HCT116 (cell line): ENCODE measurements at regions not wholly inside any gene's neighbourhood (a gene's known extent, or its start where the extent isn't known, plus 50 kb on each side); places are given as distances from the start of the nearest gene placed in this dataset.

Source experiments
- ATAC-seq: fragments of 200-7000 bp; cut with Tn5 transposase; 2 replicates; pipeline ENCODE4 v1.9.1; 2020; ENCODE audit warnings: mild to moderate bottlenecking, moderate library complexity
- BruUV-seq: library from RNA; stranded (reverse); fragments of 400-500 nt; replicated peaks from 2 replicates; lab custom pipeline; 2021; lab: Mats Ljungman, UMichigan
- CTCF ChIA-PET: fragments of 300-600 bp; sonication (Branson Sonifier 250); formaldehyde crosslinking; loops from one replicate; lab custom pipeline; 2021; ENCODE audit warnings: antibody characterized with exemption; lab: Charles Lee
- POLR2A ChIA-PET: fragments of 300-600, 350-600 bp; sonication (Branson Sonifier 250); formaldehyde crosslinking; loops from one replicate; lab custom pipeline; 2021; ENCODE audit warnings: antibody characterized with exemption; lab: Charles Lee
- RAD21 ChIA-PET, 2 experiments: fragments of 300-600 bp; sonication (Branson Sonifier 250); formaldehyde crosslinking; loops; one replicate each; lab custom pipeline; 2023; ENCODE audit warnings: low total read pairs in 2 of 2; ENCODE audit not compliant: uncharacterized antibody in 2 of 2, unreplicated experiment in 2 of 2, low non-redundant PET in 1 of 2; lab: Charles Lee
- DNase-seq: peaks from one replicate; pipeline ENCODE4 v3.0.0-alpha.2; 2010; ENCODE audit warnings: low read depth, low spot score
- H2AFZ ChIP-seq: fragments of 200-600 bp; shearing (Covaris generic), sonication (generic); 2 replicates; pipeline ENCODE4 v1.6.1; 2017; ENCODE audit warnings: low read depth, mixed run types, mixed read lengths, antibody characterized with exemption, low read length; ENCODE audit not compliant: poor library complexity, severe bottlenecking
- H3K27ac ChIP-seq: 2 replicates; pipeline ENCODE4 v1.5.1; 2012; ENCODE audit warnings: low read depth, low read length
- H3K27me3 ChIP-seq: fragments of 200-600 bp; sonication (generic); 2 replicates; pipeline ENCODE4 v1.6.1; 2016; ENCODE audit warnings: mixed run types, low read length, mixed read lengths; ENCODE audit not compliant: insufficient read depth
- H3K36me3 ChIP-seq, 2 experiments: fragments of 200-500 bp in 1 of 2; fragments of 200-600 bp in 1 of 2; sonication (Bioruptor generic) in 1 of 2; sonication (generic) in 1 of 2; 2 replicates each; pipeline versions ENCODE4 v1.5.1 to v1.6.1; 2014 to 2016; ENCODE audit warnings: low read length in 2 of 2, inconsistent platforms in 1 of 2, mixed read lengths in 1 of 2, mixed run types in 1 of 2; ENCODE audit not compliant: insufficient read depth in 2 of 2, control insufficient read depth in 1 of 2
- H3K4me1 ChIP-seq, 2 experiments: fragments of 200-600 bp in 1 of 2; sonication (generic) in 1 of 2; 2 replicates each; pipeline versions ENCODE4 v1.5.1 to v1.6.1; 2012 to 2017; ENCODE audit warnings: low read length in 2 of 2, inconsistent platforms in 1 of 2, mild to moderate bottlenecking in 1 of 2, mixed read lengths in 1 of 2, mixed run types in 1 of 2, moderate library complexity in 1 of 2; ENCODE audit not compliant: insufficient read depth in 2 of 2, control insufficient read depth in 1 of 2
- H3K4me2 ChIP-seq: fragments of 200-600 bp; sonication (generic); 2 replicates; pipeline ENCODE4 v1.6.1; 2017; ENCODE audit warnings: mixed run types, low read length, mixed read lengths
- H3K4me3 ChIP-seq, 2 experiments: fragments of 200-600 bp in 1 of 2; sonication (generic) in 1 of 2; replicated peaks in 1 of 2; 2 replicates each; pipeline ENCODE4 v1.5.1; 2011 to 2016; ENCODE audit warnings: low read length in 2 of 2, control low read depth in 1 of 2, low read depth in 1 of 2, mild to moderate bottlenecking in 1 of 2, mixed read lengths in 1 of 2, mixed run types in 1 of 2
- H3K79me2 ChIP-seq: fragments of 200-600 bp; sonication (generic); 2 replicates; pipeline ENCODE4 v1.6.1; 2017; ENCODE audit warnings: mild to moderate bottlenecking, mixed run types, low read length, moderate library complexity, mixed read lengths; ENCODE audit not compliant: insufficient read depth
- H3K9ac ChIP-seq: fragments of 200-600 bp; sonication (generic); 2 replicates; pipeline ENCODE4 v1.6.1; 2016; ENCODE audit warnings: low read length, mixed read lengths
- H3K9me2 ChIP-seq: fragments of 200-600 bp; sonication (generic), shearing (Covaris generic); 2 replicates; pipeline ENCODE4 v1.6.1; 2017; ENCODE audit warnings: mixed run types, mild to moderate bottlenecking, moderate library complexity; ENCODE audit not compliant: insufficient read depth
- H3K9me3 ChIP-seq, 2 experiments: fragments of 200-500 bp in 1 of 2; fragments of 200-600 bp in 1 of 2; sonication (Bioruptor generic) in 1 of 2; sonication (generic) in 1 of 2; 2 replicates each; pipeline ENCODE4 v1.6.1; 2014 to 2017; ENCODE audit warnings: low read length in 2 of 2, mixed read lengths in 2 of 2, inconsistent platforms in 1 of 2, low read depth in 1 of 2, mild to moderate bottlenecking in 1 of 2, mixed run types in 1 of 2, moderate library complexity in 1 of 2; ENCODE audit not compliant: control insufficient read depth in 1 of 2, insufficient read depth in 1 of 2
- H4K20me1 ChIP-seq: fragments of 200-600 bp; sonication (generic), shearing (Covaris generic); 2 replicates; pipeline ENCODE4 v1.6.1; 2017; ENCODE audit warnings: mixed run types, mild to moderate bottlenecking, moderate library complexity; ENCODE audit not compliant: insufficient read depth
- CBX3 ChIP-seq: IDR thresholded peaks from 2 replicates; pipeline ENCODE4 v1.6.1; 2012; ENCODE audit warnings: low read depth
- EGR1 ChIP-seq: IDR thresholded peaks from 2 replicates; pipeline ENCODE4 v1.6.1; 2012; ENCODE audit warnings: low read depth
- EZH2 ChIP-seq: fragments of 200-600 bp; sonication (generic); IDR thresholded peaks from 2 replicates; pipeline ENCODE4 v1.6.1; 2017; ENCODE audit warnings: antibody characterized with exemption, mixed run types
- EZH2phosphoT487 ChIP-seq: fragments of 200-600 bp; IDR thresholded peaks from 2 replicates; pipeline ENCODE4 v1.6.1; 2018; ENCODE audit warnings: antibody characterized with exemption, borderline replicate concordance
- FOSL1 ChIP-seq: IDR thresholded peaks from 2 replicates; pipeline ENCODE4 v1.6.1; 2012; ENCODE audit warnings: low read depth
- JUND ChIP-seq: IDR thresholded peaks from 2 replicates; pipeline ENCODE4 v1.6.1; 2012
- POLR2A ChIP-seq: IDR thresholded peaks from 2 replicates; pipeline ENCODE4 v1.7.0; 2011; ENCODE audit warnings: borderline replicate concordance; ENCODE audit not compliant: insufficient read depth, insufficient read length; ENCODE audit errors: extremely low read depth
- SIN3A ChIP-seq: IDR thresholded peaks from 2 replicates; pipeline ENCODE4 v1.6.1; 2012; ENCODE audit warnings: low read depth
- SP1 ChIP-seq: IDR thresholded peaks from 2 replicates; pipeline ENCODE4 v1.6.1; 2012; ENCODE audit warnings: low read depth
- SRF ChIP-seq: IDR thresholded peaks from 2 replicates; pipeline ENCODE4 v1.6.1; 2012; ENCODE audit warnings: low read depth
- YY1 ChIP-seq: IDR thresholded peaks from 2 replicates; pipeline ENCODE4 v1.6.1; 2011; ENCODE audit warnings: low read length, low read depth, moderate library complexity, mild to moderate bottlenecking; ENCODE audit not compliant: insufficient replicate concordance; ENCODE audit errors: extremely low read depth
- ZBTB33 ChIP-seq: IDR thresholded peaks from 2 replicates; pipeline ENCODE4 v1.6.1; 2011; ENCODE audit warnings: mild to moderate bottlenecking, low read length, moderate library complexity; ENCODE audit not compliant: insufficient replicate concordance; ENCODE audit errors: extremely low read depth
- ZNF274 ChIP-seq: fragments of 200-500 bp; sonication (Bioruptor generic); IDR thresholded peaks from 2 replicates; pipeline ENCODE4 v1.6.1; 2014; ENCODE audit warnings: mild to moderate bottlenecking, low read depth, low read length, inconsistent platforms
- intact Hi-C: fragments of 100-400 bp; cut with micrococcal nuclease; formaldehyde crosslinking; loops from 2 replicates; pipeline ENCODE4 v1.10.0; 2022
- TF ChIP-seq, protein P1 (sequence below): IDR thresholded peaks from 2 replicates; pipeline ENCODE4 v1.6.1; 2012
- TF ChIP-seq, protein P2 (sequence below): IDR thresholded peaks from 2 replicates; pipeline ENCODE4 v1.6.1; 2012; ENCODE audit warnings: low read depth

GRCh38 chr20:55472704-55473103, 532.6 kb downstream of the CBLN4 start:
- H3K27ac ChIP-seq, result no peak overlapping the region
- no TSS peak for BruUV-seq
- CTCF ChIA-PET, result no interaction called here
- ATAC-seq (no peak), DNase-seq (no peak)
- H3K4me1 ChIP-seq, result no peaks in the 10 kb centered on the region
- no peaks in the 10 kb centered on the region for H3K79me2 ChIP-seq
- RAD21 ChIA-PET, result no interaction called here
- TF ChIP-seq JUND (no peak), ZNF274 (no peak), SRF (no peak)
- no peak overlapping the region for H3K4me2 ChIP-seq
- H4K20me1 ChIP-seq, result no peaks in the 10 kb centered on the region
- POLR2A ChIA-PET, result no interaction called here
- intact Hi-C loops, result no loop called here
- no peak overlapping the region for H3K9ac ChIP-seq
- H2AFZ ChIP-seq, result no peak overlapping the region
- H3K9me3 ChIP-seq, result peaks cover 17 to 27% of the 10 kb centered on the region in 2 experiments; a peak in 2 of 4 replicates
- no peaks in the 10 kb centered on the region for H3K9me2 ChIP-seq
- no peaks in the 10 kb centered on the region for H3K27me3 ChIP-seq
- H3K4me3 ChIP-seq, result no peak overlapping the region
- no peaks in the 10 kb centered on the region for H3K36me3 ChIP-seq

DNA sequence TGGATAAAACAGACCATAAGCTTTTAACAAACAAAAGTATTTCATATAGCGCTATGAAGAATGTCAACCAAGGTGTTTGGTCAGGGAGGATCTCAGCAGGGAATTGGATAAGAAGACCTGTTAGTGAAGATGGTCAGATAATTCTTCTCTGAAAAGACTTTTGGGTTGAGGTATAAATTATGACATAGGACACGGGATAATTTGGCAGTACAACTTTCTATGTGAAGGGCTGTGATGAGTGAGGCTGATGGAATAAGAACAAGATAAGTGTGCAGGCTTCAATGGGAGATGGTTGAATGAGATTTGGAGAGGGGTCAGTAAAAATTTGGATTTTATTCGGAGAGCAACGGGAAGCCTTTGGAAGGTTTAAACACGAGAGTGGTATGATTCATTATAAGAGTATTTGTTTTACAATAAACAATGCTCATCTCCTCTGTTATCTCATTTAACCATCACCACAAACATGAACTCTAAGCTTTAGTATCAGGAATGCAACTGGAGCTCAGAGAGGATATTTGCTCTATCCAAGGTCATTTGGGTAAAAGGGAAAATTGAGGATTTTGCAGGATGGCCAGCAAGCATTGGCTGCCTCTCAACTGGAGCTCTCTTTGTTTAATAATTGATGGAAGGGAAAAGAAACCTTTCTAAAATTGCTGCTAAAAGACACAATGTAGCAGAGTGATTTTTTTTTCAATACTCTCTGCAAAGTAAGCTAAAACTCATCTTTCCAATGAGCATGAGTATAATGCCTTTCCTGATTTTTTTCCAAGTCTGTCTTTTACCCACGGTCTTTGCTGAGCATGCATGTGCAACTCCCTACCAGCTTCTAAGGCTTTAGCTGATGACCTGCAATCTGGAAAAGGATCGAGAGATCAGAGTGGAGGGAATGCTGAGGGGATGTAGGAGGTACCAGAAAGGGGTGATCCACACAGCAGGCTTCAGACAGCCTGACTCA, 534.0 kb downstream of the CBLN4 start:
- H3K4me2 ChIP-seq, result no peak overlapping the region
- peaks cover 17 to 30% of the 10 kb centered on the region in 2 experiments; a peak in 2 of 4 replicates for H3K9me3 ChIP-seq
- no peak overlapping the region for H2AFZ ChIP-seq
- H4K20me1 ChIP-seq, result no peaks in the 10 kb centered on the region
- no peaks in the 10 kb centered on the region for H3K27me3 ChIP-seq
- no TSS peak for BruUV-seq
- no peaks in the 10 kb centered on the region for H3K9me2 ChIP-seq
- no peak for ATAC-seq
- H3K9ac ChIP-seq, result no peak overlapping the region
- ChIA-PET CTCF (no interaction called here), RAD21 (no interaction called here), POLR2A (no interaction called here)
- no peaks in the 10 kb centered on the region for H3K36me3 ChIP-seq
- H3K4me3 ChIP-seq, result no peak overlapping the region
- no peak for DNase-seq
- no peaks in the 10 kb centered on the region for H3K4me1 ChIP-seq
- H3K27ac ChIP-seq, result no peak overlapping the region
- intact Hi-C loops, result no loop called here
- no peaks in the 10 kb centered on the region for H3K79me2 ChIP-seq
- TF ChIP-seq CBX3, result no peak
- TF ChIP-seq ZBTB33, result no peak
- TF ChIP-seq EGR1, result no peak
- TF ChIP-seq SP1, result no peak
- no peak for TF ChIP-seq POLR2A
- no peak for TF ChIP-seq FOSL1
- no peak for TF ChIP-seq EZH2phosphoT487
- TF ChIP-seq, protein P1, sequence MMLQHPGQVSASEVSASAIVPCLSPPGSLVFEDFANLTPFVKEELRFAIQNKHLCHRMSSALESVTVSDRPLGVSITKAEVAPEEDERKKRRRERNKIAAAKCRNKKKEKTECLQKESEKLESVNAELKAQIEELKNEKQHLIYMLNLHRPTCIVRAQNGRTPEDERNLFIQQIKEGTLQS, result no peak
- no peak for TF ChIP-seq YY1
- TF ChIP-seq EZH2, result no peak
- no peak for TF ChIP-seq JUND
- TF ChIP-seq, protein P2, sequence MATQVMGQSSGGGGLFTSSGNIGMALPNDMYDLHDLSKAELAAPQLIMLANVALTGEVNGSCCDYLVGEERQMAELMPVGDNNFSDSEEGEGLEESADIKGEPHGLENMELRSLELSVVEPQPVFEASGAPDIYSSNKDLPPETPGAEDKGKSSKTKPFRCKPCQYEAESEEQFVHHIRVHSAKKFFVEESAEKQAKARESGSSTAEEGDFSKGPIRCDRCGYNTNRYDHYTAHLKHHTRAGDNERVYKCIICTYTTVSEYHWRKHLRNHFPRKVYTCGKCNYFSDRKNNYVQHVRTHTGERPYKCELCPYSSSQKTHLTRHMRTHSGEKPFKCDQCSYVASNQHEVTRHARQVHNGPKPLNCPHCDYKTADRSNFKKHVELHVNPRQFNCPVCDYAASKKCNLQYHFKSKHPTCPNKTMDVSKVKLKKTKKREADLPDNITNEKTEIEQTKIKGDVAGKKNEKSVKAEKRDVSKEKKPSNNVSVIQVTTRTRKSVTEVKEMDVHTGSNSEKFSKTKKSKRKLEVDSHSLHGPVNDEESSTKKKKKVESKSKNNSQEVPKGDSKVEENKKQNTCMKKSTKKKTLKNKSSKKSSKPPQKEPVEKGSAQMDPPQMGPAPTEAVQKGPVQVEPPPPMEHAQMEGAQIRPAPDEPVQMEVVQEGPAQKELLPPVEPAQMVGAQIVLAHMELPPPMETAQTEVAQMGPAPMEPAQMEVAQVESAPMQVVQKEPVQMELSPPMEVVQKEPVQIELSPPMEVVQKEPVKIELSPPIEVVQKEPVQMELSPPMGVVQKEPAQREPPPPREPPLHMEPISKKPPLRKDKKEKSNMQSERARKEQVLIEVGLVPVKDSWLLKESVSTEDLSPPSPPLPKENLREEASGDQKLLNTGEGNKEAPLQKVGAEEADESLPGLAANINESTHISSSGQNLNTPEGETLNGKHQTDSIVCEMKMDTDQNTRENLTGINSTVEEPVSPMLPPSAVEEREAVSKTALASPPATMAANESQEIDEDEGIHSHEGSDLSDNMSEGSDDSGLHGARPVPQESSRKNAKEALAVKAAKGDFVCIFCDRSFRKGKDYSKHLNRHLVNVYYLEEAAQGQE, result no peak
- TF ChIP-seq SIN3A, result no peak
- no peak for TF ChIP-seq SRF
